ENCODE measurements at regions not wholly inside any gene's neighbourhood (a gene's known extent, or its start where the extent isn't known, plus 50 kb on each side); places are given as distances from the start of the nearest gene placed in this dataset.

- TF ChIP-seq, protein P1, sequence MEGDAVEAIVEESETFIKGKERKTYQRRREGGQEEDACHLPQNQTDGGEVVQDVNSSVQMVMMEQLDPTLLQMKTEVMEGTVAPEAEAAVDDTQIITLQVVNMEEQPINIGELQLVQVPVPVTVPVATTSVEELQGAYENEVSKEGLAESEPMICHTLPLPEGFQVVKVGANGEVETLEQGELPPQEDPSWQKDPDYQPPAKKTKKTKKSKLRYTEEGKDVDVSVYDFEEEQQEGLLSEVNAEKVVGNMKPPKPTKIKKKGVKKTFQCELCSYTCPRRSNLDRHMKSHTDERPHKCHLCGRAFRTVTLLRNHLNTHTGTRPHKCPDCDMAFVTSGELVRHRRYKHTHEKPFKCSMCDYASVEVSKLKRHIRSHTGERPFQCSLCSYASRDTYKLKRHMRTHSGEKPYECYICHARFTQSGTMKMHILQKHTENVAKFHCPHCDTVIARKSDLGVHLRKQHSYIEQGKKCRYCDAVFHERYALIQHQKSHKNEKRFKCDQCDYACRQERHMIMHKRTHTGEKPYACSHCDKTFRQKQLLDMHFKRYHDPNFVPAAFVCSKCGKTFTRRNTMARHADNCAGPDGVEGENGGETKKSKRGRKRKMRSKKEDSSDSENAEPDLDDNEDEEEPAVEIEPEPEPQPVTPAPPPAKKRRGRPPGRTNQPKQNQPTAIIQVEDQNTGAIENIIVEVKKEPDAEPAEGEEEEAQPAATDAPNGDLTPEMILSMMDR (IDR thresholded peaks at IDR 0.05; ENCODE audit: extremely low read depth, missing control alignments) = no peak
- no peak for DNase-seq (ENCODE audit: low spot score)
Observed at GRCh38 chr6:81694855-81695254, 57.6 kb downstream of the TENT5A start.

- no peak for DNase-seq (ENCODE audit: low spot score)
- TF ChIP-seq, protein P1 (IDR thresholded peaks at IDR 0.05; ENCODE audit: extremely low read depth, missing control alignments) = no peak
Observed at GRCh38 chr6:81694207-81694606, 58.3 kb downstream of the TENT5A start.

GRCh38 chr6:81693266-81693665 lies 59.2 kb downstream of the TENT5A start:
- TF ChIP-seq, protein P1 (IDR thresholded peaks at IDR 0.05; ENCODE audit: extremely low read depth, missing control alignments) = no peak
- no peak for DNase-seq (ENCODE audit: low spot score)

- no peak for DNase-seq (ENCODE audit: low spot score)
- TF ChIP-seq, protein P1 (IDR thresholded peaks at IDR 0.05; ENCODE audit: extremely low read depth, missing control alignments) = no peak
Observed at GRCh38 chr6:81690073-81690472, 62.4 kb downstream of the TENT5A start.

DNA sequence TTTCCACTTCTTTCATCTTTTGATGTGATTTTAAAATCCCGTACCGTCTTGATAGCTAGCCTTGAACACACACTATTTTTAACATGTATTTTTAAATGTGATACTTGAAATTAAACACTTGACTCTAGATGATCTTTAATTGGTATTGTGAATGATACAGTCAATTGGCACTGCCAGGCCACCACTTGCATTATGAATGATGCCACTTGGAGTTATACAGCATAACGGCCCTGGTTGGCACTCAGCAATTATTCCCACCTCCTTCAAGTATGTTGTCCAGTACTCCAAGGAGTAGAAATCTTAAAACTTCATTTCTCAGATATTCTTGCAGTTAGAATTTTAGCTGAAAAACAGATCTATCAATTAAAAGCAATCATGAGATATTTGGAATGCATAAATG lies 62.9 kb downstream of the TENT5A start:
- TF ChIP-seq, protein P1 (IDR thresholded peaks at IDR 0.05; ENCODE audit: extremely low read depth, missing control alignments) = no peak
- no peak for DNase-seq (ENCODE audit: low spot score)

DNA sequence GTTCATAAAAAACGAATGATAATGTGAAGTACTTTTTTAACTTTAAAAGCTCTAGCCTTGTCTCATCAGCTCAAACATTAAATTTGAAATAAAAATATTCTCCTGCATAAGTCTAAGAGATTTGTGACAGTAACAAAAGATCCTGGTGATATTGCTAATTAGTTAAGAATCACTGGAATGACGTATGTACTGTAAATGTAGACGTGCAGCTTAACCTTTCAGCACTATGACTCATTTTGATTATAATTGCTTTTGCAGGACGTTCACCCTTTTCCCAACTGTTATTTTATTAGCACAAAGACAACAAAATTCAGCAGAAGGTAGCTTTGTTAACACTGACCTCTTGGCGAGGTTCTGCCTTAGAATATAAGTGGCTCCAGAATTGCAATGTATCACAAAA lies 68.6 kb downstream of the TENT5A start:
- DNase-seq (ENCODE audit: low spot score) = no peak
- TF ChIP-seq, protein P1 (IDR thresholded peaks at IDR 0.05; ENCODE audit: extremely low read depth, missing control alignments) = no peak

DNA sequence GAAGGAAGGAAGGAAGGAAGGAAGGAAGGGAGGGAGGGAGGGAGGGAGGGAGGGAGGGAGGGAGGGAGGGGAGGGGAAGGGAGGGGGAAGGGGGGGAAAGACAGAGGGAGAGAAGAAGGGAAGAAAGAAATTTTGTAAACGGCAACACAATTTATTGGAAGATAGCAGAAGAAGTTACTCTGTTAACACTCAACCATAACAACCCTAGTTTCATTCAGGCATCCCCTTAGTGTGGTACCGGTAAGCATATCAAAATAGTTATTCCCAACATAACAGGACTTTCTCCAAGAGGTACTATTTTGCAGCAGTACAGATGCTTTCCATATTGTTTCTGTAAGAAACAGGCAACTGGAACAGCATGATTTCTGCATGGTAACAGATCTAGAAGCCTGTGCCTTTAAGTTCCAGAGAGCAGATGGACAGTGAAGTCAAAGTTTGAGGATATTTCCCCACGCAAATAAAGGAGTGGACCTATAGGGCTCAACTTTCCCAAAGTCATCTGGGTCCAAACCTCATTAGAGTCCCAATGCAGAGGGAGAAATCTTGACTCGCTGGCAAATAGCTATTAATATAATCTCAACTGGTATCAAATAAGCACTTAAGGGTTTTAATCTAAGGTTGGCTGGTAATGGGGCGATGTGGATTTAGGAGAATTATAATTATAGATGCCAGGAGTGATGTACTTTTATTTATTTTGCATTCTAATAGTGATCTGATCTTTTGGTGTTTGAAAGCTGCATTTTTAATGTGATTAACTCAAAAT lies 69.4 kb downstream of the TENT5A start:
- TF ChIP-seq, protein P1 (IDR thresholded peaks at IDR 0.05; ENCODE audit: extremely low read depth, missing control alignments) = no peak
- DNase-seq (ENCODE audit: low spot score) = no peak

Measured in GM20000 (cell line).